H1 (cell line): ENCODE measurements at regions not wholly inside any gene's neighbourhood (a gene's known extent, or its start where the extent isn't known, plus 50 kb on each side); places are given as distances from the start of the nearest gene placed in this dataset.

ENCODE experiments used
- CTCF ChIA-PET: fragments of 300-600 bp; sonication (Branson Sonifier 250); formaldehyde crosslinking; loops from one replicate; lab custom pipeline; 2021; ENCODE audit not compliant: partially characterized antibody; lab: Charles Lee
- POLR2A ChIA-PET: fragments of 300-600 bp; sonication (Branson Sonifier 250); formaldehyde crosslinking; loops from one replicate; lab custom pipeline; 2021; ENCODE audit warnings: inconsistent platforms; ENCODE audit not compliant: partially characterized antibody; lab: Charles Lee
- DNase-seq, 2 experiments: peaks; one replicate each; pipeline versions ENCODE4 v3.0.0 to v3.0.0-alpha.2; 2010 to 2022; ENCODE audit warnings: low spot score in 2 of 2, low read depth in 1 of 2, mixed read lengths in 1 of 2
- FAIRE-seq: peaks from 2 replicates; lab custom pipeline; 2011; peaks lifted over from hg19 to GRCh38; lab: Jason Lieb, UNC
- H2AFZ ChIP-seq: 2 replicates; pipeline ENCODE4 v1.8.1; 2012; ENCODE audit warnings: low read length, inconsistent platforms
- H2AK5ac ChIP-seq: 2 replicates; pipeline ENCODE4 v1.6.1; 2013; ENCODE audit warnings: low read depth, low read length
- H2BK120ac ChIP-seq: replicated peaks from 2 replicates; pipeline ENCODE3; 2013; ENCODE audit warnings: low read depth, low read length, inconsistent platforms
- H2BK12ac ChIP-seq: 2 replicates; pipeline ENCODE4 v1.6.1; 2013; ENCODE audit warnings: low read depth, low read length
- H2BK15ac ChIP-seq: 2 replicates; pipeline ENCODE4 v1.6.1; 2013; ENCODE audit warnings: low read length
- H2BK20ac ChIP-seq: 2 replicates; pipeline ENCODE4 v1.6.1; 2013; ENCODE audit warnings: low read length
- H2BK5ac ChIP-seq: 2 replicates; pipeline ENCODE4 v1.6.1; 2013; ENCODE audit warnings: low read depth, low read length
- H3K14ac ChIP-seq: 2 replicates; pipeline ENCODE4 v1.6.1; 2013; ENCODE audit warnings: inconsistent platforms; ENCODE audit not compliant: insufficient read length
- H3K18ac ChIP-seq: 2 replicates; pipeline ENCODE4 v1.6.1; 2013; ENCODE audit warnings: low read length; ENCODE audit errors: extremely low read depth
- H3K23ac ChIP-seq: 2 replicates; pipeline ENCODE4 v1.6.1; 2013; ENCODE audit warnings: inconsistent platforms; ENCODE audit not compliant: insufficient read length
- H3K23me2 ChIP-seq: 2 replicates; pipeline ENCODE4 v1.6.1; 2013; ENCODE audit warnings: low read depth, low read length
- H3K27ac ChIP-seq: 2 replicates; pipeline ENCODE4 v1.6.1; 2011; ENCODE audit warnings: low read depth, low read length, inconsistent platforms
- H3K27me3 ChIP-seq, 4 experiments: replicated peaks in 1 of 4; 1 replicate in 1 of 4; 2 replicates in 3 of 4; pipeline versions ENCODE4 v1.6.1 to v1.8.1; 2011 to 2013; ENCODE audit warnings: low read length in 3 of 4, mild to moderate bottlenecking in 3 of 4, inconsistent platforms in 2 of 4, mixed read lengths in 2 of 4, moderate library complexity in 1 of 4; ENCODE audit not compliant: control insufficient read depth in 3 of 4, insufficient read depth in 3 of 4; ENCODE audit errors: extremely low read depth in 1 of 4
- H3K36me3 ChIP-seq, 4 experiments: 2 replicates each; pipeline versions ENCODE4 v1.6.1 to v1.8.1; 2011 to 2013; ENCODE audit warnings: mild to moderate bottlenecking in 4 of 4, low read length in 3 of 4, moderate library complexity in 2 of 4, control low read depth in 1 of 4, inconsistent platforms in 1 of 4; ENCODE audit not compliant: insufficient read depth in 4 of 4, control insufficient read depth in 2 of 4
- H3K4ac ChIP-seq: replicated peaks from 2 replicates; pipeline ENCODE3; 2013; ENCODE audit warnings: low read length, low read depth, mixed read lengths, inconsistent platforms; ENCODE audit not compliant: insufficient read length
- H3K4me1 ChIP-seq, 4 experiments: replicated peaks in 1 of 4; 1 replicate in 1 of 4; 2 replicates in 3 of 4; pipeline versions ENCODE4 v1.6.1 to v1.8.1; 2011 to 2013; ENCODE audit warnings: low read length in 3 of 4, inconsistent platforms in 2 of 4, mixed read lengths in 1 of 4; ENCODE audit not compliant: insufficient read depth in 4 of 4, control insufficient read depth in 3 of 4
- H3K4me2 ChIP-seq, 2 experiments: 2 replicates each; pipeline versions ENCODE4 v1.6.1 to v1.8.1; 2011 to 2013; ENCODE audit warnings: low read depth in 2 of 2, low read length in 2 of 2, control low read depth in 1 of 2, inconsistent platforms in 1 of 2, mild to moderate bottlenecking in 1 of 2; ENCODE audit not compliant: insufficient read depth in 1 of 2
- H3K4me3 ChIP-seq, 4 experiments: fragments of 200-600, 300-600 bp in 1 of 4; sonication (generic), shearing (Covaris generic), sonication (Bioruptor Twin) in 1 of 4; 2 replicates each; pipeline versions ENCODE4 v1.5.1 to v1.8.1; 2011 to 2016; ENCODE audit warnings: low read length in 4 of 4, low read depth in 3 of 4, control low read depth in 2 of 4, inconsistent platforms in 2 of 4, mild to moderate bottlenecking in 2 of 4, mixed read lengths in 1 of 4, moderate library complexity in 1 of 4; ENCODE audit not compliant: insufficient read depth in 2 of 4; ENCODE audit errors: extremely low read depth in 1 of 4
- H3K56ac ChIP-seq: replicated peaks from 2 replicates; pipeline ENCODE3; 2013; ENCODE audit warnings: low read depth, mild to moderate bottlenecking, mixed read lengths, low read length, inconsistent platforms; ENCODE audit not compliant: insufficient read length
- H3K79me1 ChIP-seq: 2 replicates; pipeline ENCODE4 v1.6.1; 2013; ENCODE audit warnings: low read depth, low read length, control low read depth
- H3K79me2 ChIP-seq, 2 experiments: 2 replicates each; pipeline versions ENCODE4 v1.6.1 to v1.8.1; 2012 to 2013; ENCODE audit warnings: low read length in 2 of 2, mild to moderate bottlenecking in 2 of 2, inconsistent platforms in 1 of 2; ENCODE audit not compliant: insufficient read depth in 2 of 2, control insufficient read depth in 1 of 2
- H3K9ac ChIP-seq, 4 experiments: replicated peaks in 1 of 4; 1 replicate in 1 of 4; 2 replicates in 3 of 4; pipeline versions ENCODE4 v1.6.1 to v1.8.1; 2011 to 2013; ENCODE audit warnings: low read depth in 3 of 4, low read length in 3 of 4, control low read depth in 2 of 4, mild to moderate bottlenecking in 2 of 4, moderate library complexity in 2 of 4, inconsistent platforms in 1 of 4; ENCODE audit errors: extremely low read depth in 1 of 4
- H3K9me3 ChIP-seq, 2 experiments: 2 replicates each; pipeline versions ENCODE4 v1.6.1 to v1.8.1; 2012 to 2013; ENCODE audit warnings: mild to moderate bottlenecking in 2 of 2, moderate library complexity in 2 of 2, control low read depth in 1 of 2, inconsistent platforms in 1 of 2, low read depth in 1 of 2, low read length in 1 of 2, mixed read lengths in 1 of 2; ENCODE audit not compliant: insufficient read depth in 2 of 2
- H4K20me1 ChIP-seq, 2 experiments: replicated peaks in 1 of 2; 2 replicates each; pipeline versions ENCODE3 to v1.8.1; 2011 to 2013; ENCODE audit warnings: inconsistent platforms in 2 of 2, low read length in 2 of 2, mild to moderate bottlenecking in 1 of 2; ENCODE audit not compliant: insufficient read depth in 2 of 2, control insufficient read depth in 1 of 2
- H4K5ac ChIP-seq: 2 replicates; pipeline ENCODE4 v1.6.1; 2013; ENCODE audit warnings: low read length, low read depth, mixed read lengths, inconsistent platforms; ENCODE audit not compliant: insufficient read length
- H4K8ac ChIP-seq: 2 replicates; pipeline ENCODE4 v1.8.0; 2013; ENCODE audit warnings: mild to moderate bottlenecking, moderate library complexity, low read length, inconsistent platforms; ENCODE audit not compliant: insufficient read depth; ENCODE audit errors: extremely low read depth
- H4K91ac ChIP-seq: replicated peaks from 2 replicates; pipeline ENCODE3; 2013; ENCODE audit warnings: low read length, mixed read lengths, inconsistent platforms; ENCODE audit not compliant: insufficient read length
- ASH2L ChIP-seq: fragments of 200-600, 300-600 bp; sonication (generic); IDR thresholded peaks from one replicate; pipeline ENCODE4 v1.7.1; 2017; ENCODE audit warnings: low read length
- BCL11A ChIP-seq, 2 experiments: IDR thresholded peaks; one replicate each; pipeline ENCODE4 v1.6.1; 2011; ENCODE audit warnings: low read depth in 2 of 2, low read length in 2 of 2, mild to moderate bottlenecking in 2 of 2
- CBX8 ChIP-seq: fragments of 300-800, 300-1000 bp; sonication (generic); IDR thresholded peaks from 2 replicates; pipeline ENCODE4 v1.7.1; 2016; ENCODE audit warnings: low read depth, low read length, borderline replicate concordance
- CEBPB ChIP-seq: IDR thresholded peaks from 2 replicates; pipeline ENCODE4 v1.6.1; 2012; ENCODE audit warnings: low read depth, low read length
- GABPA ChIP-seq: IDR thresholded peaks from 2 replicates; pipeline ENCODE4 v1.6.1; 2011; ENCODE audit warnings: mild to moderate bottlenecking, low read length, moderate library complexity, borderline replicate concordance; ENCODE audit not compliant: insufficient read depth
- JUND ChIP-seq: IDR thresholded peaks from 2 replicates; pipeline ENCODE4 v1.6.1; 2011; ENCODE audit warnings: mild to moderate bottlenecking, improper control_type of control experiment, low read length
- KDM1A ChIP-seq: fragments of 200-600, 300-600 bp; sonication (generic); IDR thresholded peaks from 2 replicates; pipeline ENCODE4 v1.7.1; 2016; ENCODE audit warnings: mild to moderate bottlenecking, low read length, borderline replicate concordance
- KDM5A ChIP-seq: fragments of 200-600 bp; IDR thresholded peaks from 2 replicates; pipeline ENCODE4 v1.7.1; 2012; ENCODE audit warnings: mild to moderate bottlenecking, low read length, inconsistent platforms, mixed read lengths
- POLR2A ChIP-seq, 2 experiments: IDR thresholded peaks; 1 replicate in 1 of 2; 2 replicates in 1 of 2; pipeline ENCODE4 v1.6.1; 2011; ENCODE audit warnings: low read depth in 2 of 2, low read length in 2 of 2, mild to moderate bottlenecking in 2 of 2; ENCODE audit errors: control extremely low read depth in 1 of 2
- RBBP5 ChIP-seq: IDR thresholded peaks from 2 replicates; pipeline ENCODE4 v1.7.1; 2012; ENCODE audit warnings: low read depth, mild to moderate bottlenecking, inconsistent platforms, low read length, moderate library complexity, borderline replicate concordance
- RXRA ChIP-seq: IDR thresholded peaks from 2 replicates; pipeline ENCODE4 v1.6.1; 2011; ENCODE audit warnings: low read depth, mild to moderate bottlenecking, low read length, moderate library complexity; ENCODE audit not compliant: insufficient read depth
- SAP30 ChIP-seq: fragments of 300-600 bp; sonication (generic); IDR thresholded peaks from 2 replicates; pipeline ENCODE4 v1.7.1; 2012; ENCODE audit warnings: low read length, moderate library complexity, mild to moderate bottlenecking, inconsistent platforms; ENCODE audit not compliant: insufficient read depth, insufficient replicate concordance
- SIRT6 ChIP-seq: IDR thresholded peaks from one replicate; pipeline ENCODE4 v1.7.1; 2012; ENCODE audit warnings: low read length, inconsistent platforms
- SIX5 ChIP-seq: IDR thresholded peaks from 2 replicates; pipeline ENCODE4 v1.6.1; 2011; ENCODE audit warnings: mild to moderate bottlenecking, low read depth, low read length
- YY1 ChIP-seq: IDR thresholded peaks from 2 replicates; pipeline ENCODE4 v1.6.1; 2011; ENCODE audit warnings: low read depth, mild to moderate bottlenecking, low read length
- WGBS, 2 experiments: shearing (Covaris generic) in 1 of 2; methylation state at CpG; one replicate each; pipeline versions ENCODE4 v1.1.6 to v1.1.7; 2013 to 2015; ENCODE audit warnings: low lambda C conversion rate in 2 of 2, mixed read lengths in 2 of 2, inconsistent platforms in 1 of 2, low coverage in 1 of 2, missing lambda C conversion rate in 1 of 2; ENCODE audit not compliant: insufficient replicate concordance in 2 of 2, insufficient coverage in 1 of 2, insufficient read length in 1 of 2; ENCODE audit errors: extremely low coverage in 1 of 2, missing lambda C conversion rate in 1 of 2; 5-methylcytosine and 5-hydroxymethylcytosine counted together

- Histone ChIP-seq H3K27me3 (no peaks in the 10 kb centered on the region), H2AK5ac (no peak overlapping the region), H3K36me3 (no peaks in the 10 kb centered on the region), H2BK20ac (no peak overlapping the region), H3K4ac (no peak overlapping the region), H3K18ac (no peak overlapping the region), H4K5ac (no peak overlapping the region), H3K79me2 (no peaks in the 10 kb centered on the region), H4K91ac (no peak overlapping the region), H3K23ac (no peak overlapping the region), H3K9me3 (no peaks in the 10 kb centered on the region), H3K23me2 (no peaks in the 10 kb centered on the region), H2BK12ac (no peak overlapping the region), H3K4me3 (no peak overlapping the region), H2BK120ac (no peak overlapping the region), H4K8ac (no peak overlapping the region), H3K56ac (no peak overlapping the region), H4K20me1 (no peaks in the 10 kb centered on the region), H3K4me2 (no peak overlapping the region), H2AFZ (no peak overlapping the region), H3K79me1 (no peaks in the 10 kb centered on the region), H3K27ac (no peak overlapping the region), H3K4me1 (no peaks in the 10 kb centered on the region)
- FAIRE-seq = no peak
- no peak for DNase-seq
- WGBS, 2 experiments = 82% methylated on average over 10 of the region's 10 CpGs; no CpG with 5 or more reads in 1 of the 2 experiments
- ChIA-PET POLR2A (no interaction called here), CTCF (interaction anchor here (0.9 to 1.4 kb wide), 2 partner anchors 9 to 16 kb away, joined by 3 read pairs; no protein-coding TSS in a partner anchor)
- no peak for TF ChIP-seq SIRT6
- TF ChIP-seq RBBP5 = no peak
- no peak for TF ChIP-seq CBX8
- no peak for TF ChIP-seq KDM1A
- TF ChIP-seq BCL11A (IDR thresholded peaks at IDR 0.05; ENCODE audit: low read depth in 2 of 2, low read length in 2 of 2) = no peak
- no peak for TF ChIP-seq SIX5
- TF ChIP-seq GABPA = no peak
- no peak for TF ChIP-seq CEBPB
- no peak for TF ChIP-seq SAP30
- TF ChIP-seq KDM5A = no peak
- no peak for TF ChIP-seq RXRA
- TF ChIP-seq JUND = no peak
- TF ChIP-seq YY1 = no peak
- no peak for TF ChIP-seq ASH2L
- no peak for TF ChIP-seq POLR2A (IDR thresholded peaks at IDR 0.05; ENCODE audit: control extremely low read depth in 1 of 2, low read depth in 2 of 2, low read length in 2 of 2)
- TF ChIP-seq, all 59 proteins: peak for 0
- H2BK15ac ChIP-seq = no peak overlapping the region
- H3K14ac ChIP-seq = no peak overlapping the region
- no peak overlapping the region for H2BK5ac ChIP-seq
- H3K9ac ChIP-seq = no peak overlapping the region
These were observed 135.2 kb upstream of the CPHXL start for GRCh38 chr16:75861311-75862097.
